ENCODE measurements at regions not wholly inside any gene's neighbourhood (a gene's known extent, or its start where the extent isn't known, plus 50 kb on each side); places are given as distances from the start of the nearest gene placed in this dataset.

DNA sequence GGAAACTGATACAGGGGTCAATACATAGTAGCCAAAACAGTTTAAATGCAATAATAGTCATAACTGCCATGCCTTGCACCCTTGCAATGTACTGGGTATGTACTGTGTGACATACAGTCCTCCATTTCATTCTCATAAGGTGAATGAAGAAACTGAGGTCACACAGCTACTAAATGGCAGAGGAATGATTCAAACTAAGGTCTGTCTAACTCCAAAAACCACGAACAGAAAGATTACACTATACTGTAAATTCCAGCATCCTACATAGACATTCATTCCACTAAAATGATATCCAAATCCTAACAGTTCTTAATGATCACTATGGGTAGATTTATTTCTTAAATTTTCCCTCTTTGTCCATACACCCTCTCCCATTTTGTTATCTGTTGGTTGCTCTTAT is 238.1 kb upstream of the SERP2 start:
- TF ChIP-seq CTCF (IDR thresholded peaks at IDR 0.05): no peak
- no peak for TF ChIP-seq POLR2A (IDR thresholded peaks at IDR 0.05)
- no peak for TF ChIP-seq EP300 (IDR thresholded peaks at IDR 0.05)

All from tibial nerve (tissue), 4 donors.